Kidney (tissue), 13 donors: ENCODE measurements at regions not wholly inside any gene's neighbourhood (a gene's known extent, or its start where the extent isn't known, plus 50 kb on each side); places are given as distances from the start of the nearest gene placed in this dataset.
A peak's percentile ranks its signal among the peaks of the same experiment; 100 is the strongest.

Experiments used
- DNase-seq, 5 donors: peaks; one replicate each; pipeline ENCODE4 v3.0.0-alpha.2; 2013 to 2020
- FAIRE-seq: peaks from 2 replicates; lab custom pipeline; 2012; peaks lifted over from hg19 to GRCh38; lab: Jason Lieb, UNC
- H3K27ac ChIP-seq, 2 donors: one replicate each; pipeline ENCODE4 v1.7.0; 2013; ENCODE audit warnings: low read depth in 2 of 2, low read length in 2 of 2, inconsistent platforms in 1 of 2
- H3K27me3 ChIP-seq: one replicate; pipeline ENCODE4 v1.7.1; 2013; ENCODE audit warnings: low read length, inconsistent platforms; ENCODE audit not compliant: control insufficient read depth, insufficient read depth
- H3K36me3 ChIP-seq, 3 donors: one replicate each; pipeline versions ENCODE4 v1.7.0 to v1.7.1; 2013; ENCODE audit warnings: low read length in 3 of 3, control low read depth in 1 of 3, inconsistent platforms in 1 of 3; ENCODE audit not compliant: insufficient read depth in 3 of 3, control insufficient read depth in 2 of 3
- H3K4me1 ChIP-seq, 3 donors: one replicate each; pipeline versions ENCODE4 v1.7.0 to v1.7.1; 2013; ENCODE audit warnings: low read length in 3 of 3, inconsistent platforms in 1 of 3, low read depth in 1 of 3; ENCODE audit not compliant: control insufficient read depth in 2 of 3, insufficient read depth in 2 of 3
- H3K4me3 ChIP-seq, 3 donors: one replicate each; pipeline versions ENCODE4 v1.7.0 to v1.8.1; 2013; ENCODE audit warnings: low read length in 3 of 3, control low read depth in 1 of 3, inconsistent platforms in 1 of 3
- H3K9ac ChIP-seq, 3 donors: one replicate each; pipeline versions ENCODE4 v1.7.0 to v1.7.1; 2013; ENCODE audit warnings: low read length in 3 of 3, control low read depth in 1 of 3, inconsistent platforms in 1 of 3
- H3K9me3 ChIP-seq, 3 donors: one replicate each; pipeline versions ENCODE4 v1.7.0 to v1.7.1; 2013; ENCODE audit warnings: low read length in 3 of 3, control low read depth in 1 of 3, inconsistent platforms in 1 of 3; ENCODE audit not compliant: control insufficient read depth in 2 of 3, insufficient read depth in 1 of 3
- intact Hi-C: fragments of 100-400 bp; cut with DNase I; formaldehyde crosslinking; loops from one replicate; pipeline ENCODE4 v1.11.1; 2022
- TF ChIP-seq, protein P1 (sequence below): IDR thresholded peaks from 3 replicates; pipeline ENCODE4 v1.5.1; 2012; ENCODE audit warnings: mild to moderate bottlenecking, moderate library complexity, borderline replicate concordance; ENCODE audit not compliant: insufficient read depth; ENCODE audit errors: extremely low read depth
- donor health status: control.
- donor health status: control.
- donor health status: control.
- donor health status: control.
- donor health status: control.
- donor health status: DM: yes; HTN: yes; CAD: no.
- donor health status: Normal renal cell carcinoma (clear cell type).

DNA sequence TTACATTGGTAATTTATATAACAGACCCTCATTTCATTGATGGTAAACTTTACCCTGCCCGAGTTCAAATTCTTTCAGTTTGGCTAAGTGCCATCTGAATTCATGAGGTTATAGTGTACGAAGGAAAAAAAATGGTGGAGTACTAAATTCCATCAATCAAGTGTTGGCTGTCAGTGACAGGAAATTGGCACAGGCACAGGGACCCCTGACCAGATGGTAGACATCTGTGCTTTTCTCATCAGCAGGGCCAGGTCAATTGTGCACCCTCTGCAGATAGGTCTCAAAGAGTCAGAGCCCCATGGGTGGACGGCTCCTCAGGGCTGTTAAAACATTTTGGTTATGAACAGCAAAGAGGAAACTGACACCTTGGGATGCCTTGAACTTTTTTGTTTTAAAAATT is 439.2 kb downstream of the SETBP1 start:
- H3K4me3 ChIP-seq: no peak overlapping the region
- no peak overlapping the region for H3K27ac ChIP-seq
- H3K9me3 ChIP-seq: no peaks in the 10 kb centered on the region
- H3K27me3 ChIP-seq: no peaks in the 10 kb centered on the region
- no peak for FAIRE-seq
- no peaks in the 10 kb centered on the region for H3K4me1 ChIP-seq
- intact Hi-C loops: no loop called here
- TF ChIP-seq, protein P1, sequence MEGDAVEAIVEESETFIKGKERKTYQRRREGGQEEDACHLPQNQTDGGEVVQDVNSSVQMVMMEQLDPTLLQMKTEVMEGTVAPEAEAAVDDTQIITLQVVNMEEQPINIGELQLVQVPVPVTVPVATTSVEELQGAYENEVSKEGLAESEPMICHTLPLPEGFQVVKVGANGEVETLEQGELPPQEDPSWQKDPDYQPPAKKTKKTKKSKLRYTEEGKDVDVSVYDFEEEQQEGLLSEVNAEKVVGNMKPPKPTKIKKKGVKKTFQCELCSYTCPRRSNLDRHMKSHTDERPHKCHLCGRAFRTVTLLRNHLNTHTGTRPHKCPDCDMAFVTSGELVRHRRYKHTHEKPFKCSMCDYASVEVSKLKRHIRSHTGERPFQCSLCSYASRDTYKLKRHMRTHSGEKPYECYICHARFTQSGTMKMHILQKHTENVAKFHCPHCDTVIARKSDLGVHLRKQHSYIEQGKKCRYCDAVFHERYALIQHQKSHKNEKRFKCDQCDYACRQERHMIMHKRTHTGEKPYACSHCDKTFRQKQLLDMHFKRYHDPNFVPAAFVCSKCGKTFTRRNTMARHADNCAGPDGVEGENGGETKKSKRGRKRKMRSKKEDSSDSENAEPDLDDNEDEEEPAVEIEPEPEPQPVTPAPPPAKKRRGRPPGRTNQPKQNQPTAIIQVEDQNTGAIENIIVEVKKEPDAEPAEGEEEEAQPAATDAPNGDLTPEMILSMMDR: no peak
- no peak overlapping the region for H3K9ac ChIP-seq
- no peaks in the 10 kb centered on the region for H3K36me3 ChIP-seq
- peak in 4 of 5 donors; percentile 50 to 75 (median 60) for DNase-seq

DNA sequence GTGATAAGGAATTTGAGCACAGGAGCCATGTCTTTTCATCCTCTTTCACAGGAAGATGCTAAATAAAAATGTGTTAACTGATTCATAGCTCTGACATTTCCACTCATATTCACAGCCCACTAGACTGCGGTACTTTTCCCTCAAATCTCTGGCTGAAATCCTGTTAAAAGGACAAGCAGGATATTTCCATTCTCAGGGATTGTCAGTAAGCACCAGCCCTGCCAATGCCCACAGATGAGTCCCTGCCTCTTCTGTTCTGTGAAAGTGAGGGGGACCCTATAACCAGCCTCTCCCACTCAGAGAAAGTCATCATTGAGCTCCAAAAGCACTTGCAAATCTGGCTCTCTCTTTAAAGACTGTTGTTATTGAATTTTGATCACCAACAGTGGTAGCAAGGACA is 440.5 kb downstream of the SETBP1 start:
- Histone ChIP-seq H3K27me3 (no peaks in the 10 kb centered on the region), H3K9me3 (no peaks in the 10 kb centered on the region), H3K27ac (no peak overlapping the region), H3K36me3 (no peaks in the 10 kb centered on the region), H3K4me3 (no peak overlapping the region), H3K9ac (no peak overlapping the region), H3K4me1 (no peaks in the 10 kb centered on the region)
- no peak for DNase-seq
- intact Hi-C loops: no loop called here
- FAIRE-seq: no peak
- TF ChIP-seq, protein P1: no peak

DNA sequence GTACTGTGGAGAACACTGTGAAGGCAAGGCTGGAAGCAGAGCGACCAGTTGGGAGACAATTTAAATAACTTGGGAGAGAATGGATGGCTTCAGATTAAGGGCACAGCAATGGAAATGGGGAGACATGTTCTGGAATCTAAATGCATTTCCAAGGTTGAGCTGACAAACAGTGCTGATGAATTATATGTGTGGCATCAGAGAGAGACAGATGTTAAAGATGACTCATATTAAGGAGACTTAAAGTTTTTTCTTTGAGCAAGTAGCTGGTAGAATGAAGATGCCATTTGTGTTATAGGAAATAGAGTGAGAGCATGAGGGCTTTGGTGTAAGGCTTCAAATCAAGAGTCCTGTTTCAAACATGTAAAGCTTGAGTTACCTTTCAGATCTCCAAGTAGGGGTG is 441.8 kb downstream of the SETBP1 start:
- TF ChIP-seq, protein P1: no peak
- Histone ChIP-seq H3K36me3 (no peaks in the 10 kb centered on the region), H3K4me3 (no peak overlapping the region), H3K4me1 (no peaks in the 10 kb centered on the region), H3K27me3 (no peaks in the 10 kb centered on the region), H3K9me3 (no peaks in the 10 kb centered on the region), H3K27ac (no peak overlapping the region), H3K9ac (no peak overlapping the region)
- intact Hi-C loops: no loop called here
- FAIRE-seq (no peak), DNase-seq (no peak)

DNA sequence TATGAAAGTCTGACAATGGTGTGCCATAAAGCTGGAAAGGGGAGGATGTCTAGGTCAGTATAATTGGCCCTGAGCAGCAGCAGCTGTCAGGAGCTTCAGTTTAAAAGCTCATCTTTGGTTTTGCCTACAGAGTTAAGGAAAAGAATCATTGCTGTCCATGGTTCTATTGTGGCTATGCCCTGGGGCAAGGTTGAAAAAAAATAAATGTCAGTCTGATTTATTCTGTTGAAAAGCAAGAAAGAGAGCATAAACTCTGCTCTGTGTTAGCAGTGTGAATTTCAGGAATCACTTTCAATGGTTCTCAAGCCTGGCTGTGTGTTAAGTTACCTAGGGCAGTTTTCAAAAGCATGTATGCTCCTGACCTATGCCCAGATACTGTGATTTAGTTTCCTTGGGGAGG is 446.7 kb downstream of the SETBP1 start:
- H3K27me3 ChIP-seq: no peaks in the 10 kb centered on the region
- H3K36me3 ChIP-seq: no peaks in the 10 kb centered on the region
- no peak overlapping the region for H3K9ac ChIP-seq
- H3K9me3 ChIP-seq: no peaks in the 10 kb centered on the region
- no peak overlapping the region for H3K4me3 ChIP-seq
- TF ChIP-seq, protein P1: no peak
- intact Hi-C loops: no loop called here
- H3K27ac ChIP-seq: no peak overlapping the region
- DNase-seq (peak in 3 of 5 donors; percentile 35 to 82 (median 67)), FAIRE-seq (no peak)
- H3K4me1 ChIP-seq: no peaks in the 10 kb centered on the region
